ENCODE measurements at regions not wholly inside any gene's neighbourhood (a gene's known extent, or its start where the extent isn't known, plus 50 kb on each side); places are given as distances from the start of the nearest gene placed in this dataset.

GRCh38 chr2:40043641-40044040, 264.6 kb upstream of the THUMPD2 start (continued):
- no peak for TF ChIP-seq TRIM25 (IDR thresholded peaks at IDR 0.05; ENCODE audit: borderline replicate concordance)
- no peak for TF ChIP-seq NFRKB (IDR thresholded peaks at IDR 0.05; ENCODE audit: low read depth)

- intact Hi-C loops (cut with micrococcal nuclease) (no loop called here), in situ Hi-C loops (cut with MboI) (no loop called here)
- 1% methylated on average over 4 of the region's 4 CpGs for WGBS (ENCODE audit: insufficient coverage, low coverage, missing lambda C conversion rate)
- Histone ChIP-seq H3K4me2 (ENCODE audit: insufficient read depth, low read length) (no peak overlapping the region), H3K9me1 (ENCODE audit: control insufficient read depth, insufficient read depth, low read length) (no peaks in the 10 kb centered on the region), H3K9ac (ENCODE audit: insufficient read depth in 1 of 2, low read depth in 2 of 2, low read length in 2 of 2) (no peak overlapping the region), H3K4me3 (no peak overlapping the region), H3K9me3 (replicated peaks; ENCODE audit: control insufficient read depth, insufficient read depth, low read depth, low read length) (no peaks in the 10 kb centered on the region), H3K79me2 (ENCODE audit: control insufficient read depth, insufficient read depth, low read length) (no peaks in the 10 kb centered on the region), H4K20me1 (replicated peaks; ENCODE audit: control insufficient read depth, insufficient read depth, low read length) (no peaks in the 10 kb centered on the region), H3K27ac (ENCODE audit: extremely low read depth, low read depth, low read length) (no peak overlapping the region), H2AFZ (ENCODE audit: low read depth, low read length) (no peak overlapping the region), H3K27me3 (ENCODE audit: control insufficient read depth in 2 of 2, insufficient read depth in 2 of 2, low read length in 2 of 2) (no peaks in the 10 kb centered on the region), H3K36me3 (ENCODE audit: control insufficient read depth, insufficient read depth, low read length) (no peaks in the 10 kb centered on the region), H3K4me1 (replicated peaks in 1 of 2; ENCODE audit: control insufficient read depth in 2 of 2, insufficient read depth in 2 of 2, low read length in 2 of 2) (no peaks in the 10 kb centered on the region)
- POLR2A ChIA-PET = no interaction called here
- BruUV-seq (replicated peaks) = no TSS peak
- CTCF ChIA-PET (ENCODE audit: low intra/inter-chr PET ratio) = no interaction called here
- ATAC-seq (no peak), DNase-seq (ENCODE audit: extremely low read depth in 1 of 4, low spot score in 3 of 4) (no peak), FAIRE-seq (no peak)
- no peak for TF ChIP-seq CHD7 (IDR thresholded peaks at IDR 0.05; ENCODE audit: low read depth, low read length)
- no peak for TF ChIP-seq ZNF780A (CRISPR knock-in tag; IDR thresholded peaks at IDR 0.05)
- no peak for TF ChIP-seq ZFP1 (CRISPR knock-in tag; IDR thresholded peaks at IDR 0.05)
These were observed 264.1 kb upstream of the THUMPD2 start for GRCh38 chr2:40043191-40043590.
